Renal pelvis (tissue), 1 donor: ENCODE measurements at regions not wholly inside any gene's neighbourhood (a gene's known extent, or its start where the extent isn't known, plus 50 kb on each side); places are given as distances from the start of the nearest gene placed in this dataset.

ENCODE experiments used
- DNase-seq: peaks from one replicate; pipeline ENCODE4 v3.0.0-alpha.2; 2013

DNA sequence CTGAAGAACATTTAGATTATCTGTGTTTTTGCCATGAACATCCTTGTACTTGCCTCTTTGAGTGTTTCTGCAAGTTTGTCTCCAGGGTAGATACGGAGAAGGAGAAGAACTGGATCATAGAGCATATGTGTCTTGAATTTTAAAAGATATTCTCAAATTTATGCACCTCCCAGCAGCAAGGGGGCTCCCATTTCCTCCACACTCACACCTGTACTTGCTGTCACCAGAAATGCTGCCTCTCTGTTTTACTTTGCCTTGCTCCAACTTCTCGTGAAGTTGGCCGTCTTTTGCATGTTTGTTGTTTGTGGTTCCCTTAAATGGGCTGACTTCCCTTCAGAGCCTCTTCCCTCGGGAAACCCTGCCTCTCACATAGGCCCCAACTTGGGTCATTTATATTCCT is 171.0 kb downstream of the TFAP2C start:
- no peak for DNase-seq

GRCh38 chr20:56801971-56802755 is 173.1 kb downstream of the TFAP2C start:
- DNase-seq = no peak

DNA sequence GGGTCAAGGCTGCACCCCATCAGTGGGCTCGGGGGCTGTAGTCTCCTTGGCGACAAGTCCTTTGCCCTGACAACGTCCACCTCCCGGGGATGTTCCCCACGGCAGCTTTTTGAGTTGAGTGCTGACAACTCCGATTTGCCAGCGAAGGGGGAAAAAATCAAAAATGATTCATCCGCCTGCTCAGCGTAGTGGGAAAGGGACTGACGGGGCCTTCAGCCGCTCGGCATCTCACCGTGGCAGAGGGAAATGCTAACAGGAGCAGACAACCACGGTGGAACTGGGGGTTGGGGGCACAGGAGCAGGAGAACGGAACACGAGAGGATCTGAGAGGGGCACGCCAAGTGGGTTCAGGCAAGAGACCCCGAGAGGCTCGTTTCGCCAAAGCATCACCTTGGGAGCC is 173.7 kb downstream of the TFAP2C start:
- DNase-seq = no peak

DNA sequence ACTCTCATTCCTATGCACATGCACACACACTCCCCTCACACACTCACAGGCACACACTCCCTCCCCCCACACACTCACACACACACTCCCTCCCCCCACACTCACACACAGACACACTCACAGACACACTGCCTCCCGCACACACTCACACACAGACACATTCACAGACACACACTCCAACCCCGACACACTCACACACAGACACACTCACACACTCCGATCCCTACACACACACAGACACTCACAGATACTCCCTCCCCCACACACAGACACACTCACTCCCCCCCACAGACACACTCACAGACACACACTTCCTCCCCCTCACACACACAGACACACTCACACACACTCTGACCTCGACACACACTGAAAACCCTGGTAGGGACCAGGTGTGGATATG is 176.2 kb downstream of the TFAP2C start:
- no peak for DNase-seq

GRCh38 chr20:56805966-56806365 is 176.9 kb downstream of the TFAP2C start:
- no peak for DNase-seq

- no peak for DNase-seq
Observed at GRCh38 chr20:56806952-56807517, 177.9 kb downstream of the TFAP2C start.

DNA sequence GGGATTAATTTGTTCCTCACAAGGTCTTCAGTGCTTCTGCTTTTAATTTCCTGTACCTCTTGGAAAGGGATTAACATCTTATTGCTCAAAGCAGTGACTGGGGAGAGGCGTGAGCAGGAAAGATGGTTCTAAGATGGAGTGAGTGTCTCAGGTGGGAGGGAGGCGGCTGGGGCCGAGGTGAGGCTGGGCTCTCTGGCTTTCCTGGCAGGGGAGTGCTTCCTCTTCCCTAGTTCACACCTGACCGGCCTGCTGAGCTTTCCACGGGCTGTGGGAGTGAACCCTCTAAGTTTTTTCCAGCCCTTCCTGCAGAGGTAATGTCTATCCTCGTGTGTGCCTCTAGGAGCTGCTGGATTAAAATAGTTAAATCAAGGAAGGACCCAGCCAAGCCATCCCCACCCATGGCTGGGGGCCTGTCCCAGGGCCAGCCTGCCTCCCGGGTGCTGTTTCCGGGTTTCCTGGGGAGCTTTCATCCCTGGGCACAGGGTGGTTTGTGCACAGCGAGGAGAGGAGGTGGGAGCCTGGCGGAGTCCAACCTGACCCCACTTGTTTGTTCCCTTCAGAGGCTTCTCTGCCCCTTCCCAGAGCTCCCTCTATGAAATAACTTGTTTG is 179.1 kb downstream of the TFAP2C start:
- DNase-seq = no peak

GRCh38 chr20:56808732-56809131 is 179.6 kb downstream of the TFAP2C start:
- no peak for DNase-seq

DNA sequence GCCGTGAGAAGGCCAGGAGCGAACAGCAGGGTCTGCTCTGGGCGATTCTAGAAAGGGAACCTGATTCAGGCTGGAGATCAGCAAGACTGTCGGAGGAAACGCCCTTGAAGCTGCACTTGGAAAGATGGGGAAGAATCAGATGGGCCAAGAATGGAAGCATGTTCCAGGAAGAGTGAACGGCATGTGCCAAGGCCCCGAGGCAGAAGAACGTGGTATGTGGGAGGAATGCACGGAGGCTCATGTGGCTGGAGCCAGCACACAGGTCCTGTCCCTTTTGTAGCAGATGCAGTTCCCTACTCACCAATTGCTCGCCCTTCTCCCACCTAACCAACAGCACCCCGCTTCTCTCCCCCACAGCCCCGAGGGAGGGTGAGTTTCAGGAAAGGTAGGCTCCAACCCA is 180.6 kb downstream of the TFAP2C start:
- no peak for DNase-seq

- no peak for DNase-seq
Observed at GRCh38 chr20:56810141-56810540, 181.0 kb downstream of the TFAP2C start.

DNA sequence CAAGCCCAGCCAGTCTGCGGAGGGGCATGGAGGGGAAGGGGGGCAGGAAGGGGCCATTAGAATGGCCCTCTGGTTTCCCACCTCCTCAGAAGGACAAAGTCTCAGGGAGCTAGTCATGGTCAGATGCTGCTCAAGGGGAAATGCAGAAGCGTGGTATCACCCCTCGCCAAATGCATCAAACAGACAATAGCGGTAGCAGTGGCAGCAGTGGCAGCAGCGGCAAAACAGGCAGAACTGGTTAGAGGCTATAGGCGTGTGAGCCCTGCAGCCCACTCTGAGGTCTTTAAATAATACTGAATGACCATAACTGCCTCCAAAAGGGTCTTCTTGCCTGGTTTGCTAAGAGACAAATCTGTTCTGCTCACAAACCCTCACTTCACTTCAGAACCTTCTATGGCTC is 186.7 kb downstream of the TFAP2C start:
- no peak for DNase-seq

DNA sequence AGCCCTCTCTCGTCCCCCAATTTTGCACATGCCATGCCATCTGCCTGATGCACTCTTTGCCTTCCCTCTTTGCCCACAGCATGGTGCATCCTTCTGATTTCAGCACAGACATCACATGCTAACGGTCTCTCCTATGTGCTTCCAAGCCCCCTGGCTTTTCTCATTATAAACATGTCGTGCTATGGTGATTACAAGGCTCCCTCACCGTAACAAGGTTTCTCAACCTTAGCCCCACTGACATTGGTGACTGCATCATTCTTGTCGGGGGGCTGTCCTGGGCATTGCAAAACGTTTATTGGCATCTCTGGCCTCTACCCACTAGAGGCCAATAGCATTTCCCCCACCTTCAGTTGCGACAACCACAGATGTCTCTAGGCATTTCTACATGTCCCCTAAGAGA is 187.2 kb downstream of the TFAP2C start:
- no peak for DNase-seq

DNA sequence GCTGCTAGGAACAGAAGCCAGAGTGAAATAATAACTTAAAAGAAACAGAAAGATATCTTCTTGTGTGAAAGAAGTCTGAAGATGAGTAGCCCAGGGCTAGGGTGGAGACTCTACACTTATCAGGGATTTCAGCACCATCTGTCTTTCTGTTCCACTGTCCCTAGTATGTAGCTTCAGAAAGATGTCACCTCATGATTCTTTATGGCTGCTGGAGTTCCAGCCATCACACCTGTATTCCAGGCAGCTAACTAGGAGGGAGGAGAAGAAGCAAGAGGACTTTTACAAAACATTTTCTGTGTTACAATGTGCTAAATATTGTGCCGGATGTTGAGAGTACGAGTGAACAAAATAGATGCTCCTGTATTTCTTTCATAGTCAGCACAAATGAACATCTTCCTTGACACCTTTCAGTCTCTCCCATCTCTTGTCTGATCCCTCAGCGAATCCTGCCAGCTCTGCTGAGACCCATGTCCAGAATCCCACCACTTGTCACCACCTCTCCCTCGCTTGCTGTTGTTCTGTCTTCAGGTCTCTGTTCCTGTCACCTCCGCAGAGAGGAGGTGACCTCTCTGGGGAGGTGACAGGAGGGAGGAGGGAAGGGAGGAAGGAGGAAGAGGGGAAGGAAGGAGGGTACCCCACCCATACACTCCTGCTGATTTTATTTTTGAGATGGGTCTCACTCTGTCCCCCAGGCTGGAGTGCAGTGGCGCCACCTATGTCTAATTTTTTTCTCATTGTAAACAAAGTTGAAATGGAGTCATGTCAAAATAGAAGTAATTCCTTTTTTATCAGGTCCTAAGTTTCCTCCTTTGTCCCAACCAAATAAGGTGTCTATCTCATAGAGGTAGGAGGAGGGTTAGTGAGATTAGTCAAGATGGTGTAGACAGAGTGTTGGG is 188.9 kb downstream of the TFAP2C start:
- DNase-seq = no peak

- no peak for DNase-seq
Observed at GRCh38 chr20:56820984-56821383, 191.9 kb downstream of the TFAP2C start.

GRCh38 chr20:56826306-56826704 is 197.2 kb downstream of the TFAP2C start:
- DNase-seq = no peak

- DNase-seq = no peak
Observed at GRCh38 chr20:56826705-56827665, 197.9 kb downstream of the TFAP2C start.

DNA sequence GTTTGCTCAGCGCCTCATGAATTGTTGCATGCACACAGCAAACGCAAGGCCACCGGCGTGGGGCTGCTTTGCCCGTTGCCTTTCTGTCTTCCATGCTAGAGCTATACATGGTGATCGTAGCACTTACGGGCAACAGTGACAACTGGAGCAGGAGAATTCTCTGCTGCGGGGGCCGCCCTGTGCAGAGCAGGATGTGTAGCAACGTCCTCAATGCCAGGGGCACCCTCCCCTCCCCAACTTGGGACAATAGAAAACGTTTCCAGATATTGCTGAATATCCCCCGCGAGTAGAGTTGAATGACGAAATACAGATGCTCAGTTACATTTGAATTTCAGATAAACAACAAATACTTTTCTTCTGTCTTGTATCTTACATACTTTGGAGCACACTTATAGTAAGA is 198.7 kb downstream of the TFAP2C start:
- no peak for DNase-seq

- DNase-seq = no peak
Observed at GRCh38 chr20:56828402-56828801, 199.3 kb downstream of the TFAP2C start.

- DNase-seq = no peak
Observed at GRCh38 chr20:56829788-56830385, 200.8 kb downstream of the TFAP2C start.

GRCh38 chr20:56831795-56832194 is 202.7 kb downstream of the TFAP2C start:
- DNase-seq = no peak

GRCh38 chr20:56833427-56833826 is 204.3 kb downstream of the TFAP2C start:
- no peak for DNase-seq
